Memory B cell (primary cell): ENCODE measurements at regions not wholly inside any gene's neighbourhood (a gene's known extent, or its start where the extent isn't known, plus 50 kb on each side); places are given as distances from the start of the nearest gene placed in this dataset.

Experiments
- ATAC-seq: fragments of 150-1000 bp; cut with Tn5 transposase; 2 replicates; pipeline ENCODE4 v1.10.0; 2021; ENCODE audit warnings: low read depth, mild to moderate bottlenecking, moderate library complexity
- DNase-seq, 2 donors: peaks; one replicate each; pipeline ENCODE4 v3.0.0; 2022; ENCODE audit warnings: low spot score in 2 of 2
- H3K27ac Mint-ChIP-seq: one replicate; pipeline ENCODE4 v1.8.0; 2022; ENCODE audit warnings: mild to moderate bottlenecking, moderate library complexity, mixed read lengths
- H3K27me3 Mint-ChIP-seq: one replicate; pipeline ENCODE4 v1.8.0; 2022; ENCODE audit warnings: mixed read lengths
- H3K36me3 Mint-ChIP-seq: one replicate; pipeline ENCODE4 v1.8.0; 2022; ENCODE audit warnings: mild to moderate bottlenecking, mixed read lengths
- H3K4me1 Mint-ChIP-seq: one replicate; pipeline ENCODE4 v1.8.0; 2022; ENCODE audit warnings: mixed read lengths
- H3K4me3 Mint-ChIP-seq: one replicate; pipeline ENCODE4 v1.8.0; 2022; ENCODE audit warnings: mild to moderate bottlenecking, moderate library complexity, mixed read lengths
- H3K9me3 Mint-ChIP-seq: one replicate; pipeline ENCODE4 v1.8.0; 2022; ENCODE audit warnings: mixed read lengths

GRCh38 chr7:136061433-136061832, 84.3 kb upstream of the MTPN start:
- DNase-seq (no peak), ATAC-seq (no peak)
- no peak overlapping the region for H3K4me3 Mint-ChIP-seq
- peaks cover 2% of the 10 kb centered on the region for H3K4me1 Mint-ChIP-seq
- H3K27ac Mint-ChIP-seq, result no peak overlapping the region
- peaks cover 12% of the 10 kb centered on the region for H3K36me3 Mint-ChIP-seq
- H3K27me3 Mint-ChIP-seq, result no peaks in the 10 kb centered on the region
- peaks cover 2% of the 10 kb centered on the region for H3K9me3 Mint-ChIP-seq

- Mint-ChIP-seq H3K4me1 (peaks cover 2% of the 10 kb centered on the region), H3K27ac (no peak overlapping the region)
These were observed 81.4 kb upstream of the MTPN start for GRCh38 chr7:136058546-136058945.

GRCh38 chr7:136057509-136057908, 80.3 kb upstream of the MTPN start:
- no peak overlapping the region for H3K27ac Mint-ChIP-seq
- H3K9me3 Mint-ChIP-seq, result no peaks in the 10 kb centered on the region
- DNase-seq (no peak), ATAC-seq (no peak)
- H3K36me3 Mint-ChIP-seq, result peaks cover 15% of the 10 kb centered on the region
- no peak overlapping the region for H3K4me3 Mint-ChIP-seq
- no peaks in the 10 kb centered on the region for H3K27me3 Mint-ChIP-seq
- H3K4me1 Mint-ChIP-seq, result peaks cover 2% of the 10 kb centered on the region

More at GRCh38 chr7:136058546-136058945, 81.4 kb upstream of the MTPN start:
- Mint-ChIP-seq H3K36me3 (peaks cover 15% of the 10 kb centered on the region), H3K9me3 (no peaks in the 10 kb centered on the region), H3K4me3 (no peak overlapping the region), H3K27me3 (no peaks in the 10 kb centered on the region)
- ATAC-seq, result no peak
- no peak for DNase-seq

GRCh38 chr7:136056651-136057231, 79.6 kb upstream of the MTPN start:
- Mint-ChIP-seq H3K4me3 (no peak overlapping the region), H3K4me1 (peaks cover 2% of the 10 kb centered on the region), H3K36me3 (peaks cover 12% of the 10 kb centered on the region), H3K9me3 (no peaks in the 10 kb centered on the region), H3K27ac (no peak overlapping the region), H3K27me3 (no peaks in the 10 kb centered on the region)
- no peak for DNase-seq
- no peak for ATAC-seq

GRCh38 chr7:136055266-136055665, 78.1 kb upstream of the MTPN start:
- H3K27ac Mint-ChIP-seq, result no peak overlapping the region
- H3K27me3 Mint-ChIP-seq, result no peaks in the 10 kb centered on the region
- peaks cover 2% of the 10 kb centered on the region for H3K4me1 Mint-ChIP-seq
- no peaks in the 10 kb centered on the region for H3K9me3 Mint-ChIP-seq
- H3K36me3 Mint-ChIP-seq, result peaks cover 15% of the 10 kb centered on the region
- DNase-seq (no peak), ATAC-seq (no peak)
- H3K4me3 Mint-ChIP-seq, result no peak overlapping the region

GRCh38 chr7:136053689-136054485, 76.7 kb upstream of the MTPN start:
- no peak overlapping the region for H3K27ac Mint-ChIP-seq
- no peaks in the 10 kb centered on the region for H3K9me3 Mint-ChIP-seq
- DNase-seq, result no peak
- peaks cover 2% of the 10 kb centered on the region for H3K4me1 Mint-ChIP-seq
- H3K36me3 Mint-ChIP-seq, result peaks cover 13% of the 10 kb centered on the region
- ATAC-seq, result no peak
- no peak overlapping the region for H3K4me3 Mint-ChIP-seq
- H3K27me3 Mint-ChIP-seq, result no peaks in the 10 kb centered on the region

- H3K36me3 Mint-ChIP-seq, result peaks cover 23% of the 10 kb centered on the region
- peaks cover 3% of the 10 kb centered on the region for H3K9me3 Mint-ChIP-seq
- no peak overlapping the region for H3K27ac Mint-ChIP-seq
- DNase-seq (no peak), ATAC-seq (no peak)
- H3K4me1 Mint-ChIP-seq, result no peaks in the 10 kb centered on the region
- no peak overlapping the region for H3K4me3 Mint-ChIP-seq
- H3K27me3 Mint-ChIP-seq, result no peaks in the 10 kb centered on the region
These were observed 74.2 kb upstream of the MTPN start for GRCh38 chr7:136051203-136051928.

GRCh38 chr7:136050462-136050847, 73.3 kb upstream of the MTPN start:
- H3K27me3 Mint-ChIP-seq, result no peaks in the 10 kb centered on the region
- H3K27ac Mint-ChIP-seq, result no peak overlapping the region
- DNase-seq, result no peak
- peaks cover 6% of the 10 kb centered on the region for H3K9me3 Mint-ChIP-seq
- peaks cover 26% of the 10 kb centered on the region for H3K36me3 Mint-ChIP-seq
- no peak overlapping the region for H3K4me3 Mint-ChIP-seq
- ATAC-seq, result no peak
- no peaks in the 10 kb centered on the region for H3K4me1 Mint-ChIP-seq

GRCh38 chr7:136049818-136050461, 72.8 kb upstream of the MTPN start:
- Mint-ChIP-seq H3K4me1 (no peaks in the 10 kb centered on the region), H3K27ac (no peak overlapping the region), H3K4me3 (no peak overlapping the region), H3K9me3 (peaks cover 8% of the 10 kb centered on the region), H3K36me3 (peaks cover 31% of the 10 kb centered on the region), H3K27me3 (no peaks in the 10 kb centered on the region)
- ATAC-seq (no peak), DNase-seq (no peak)

- ATAC-seq (no peak), DNase-seq (no peak)
- peaks cover 8% of the 10 kb centered on the region for H3K9me3 Mint-ChIP-seq
- peaks cover 31% of the 10 kb centered on the region for H3K36me3 Mint-ChIP-seq
- H3K4me1 Mint-ChIP-seq, result no peaks in the 10 kb centered on the region
- no peak overlapping the region for H3K4me3 Mint-ChIP-seq
- no peaks in the 10 kb centered on the region for H3K27me3 Mint-ChIP-seq
- no peak overlapping the region for H3K27ac Mint-ChIP-seq
These were observed 72.0 kb upstream of the MTPN start for GRCh38 chr7:136049117-136049516.

GRCh38 chr7:136046548-136046947, 69.4 kb upstream of the MTPN start:
- no peak for ATAC-seq
- H3K27me3 Mint-ChIP-seq, result no peaks in the 10 kb centered on the region
- H3K9me3 Mint-ChIP-seq, result peaks cover 8% of the 10 kb centered on the region
- DNase-seq, result no peak
- H3K4me3 Mint-ChIP-seq, result no peak overlapping the region
- H3K27ac Mint-ChIP-seq, result no peak overlapping the region
- H3K4me1 Mint-ChIP-seq, result no peaks in the 10 kb centered on the region
- H3K36me3 Mint-ChIP-seq, result peaks cover 30% of the 10 kb centered on the region

GRCh38 chr7:136045992-136046391, 68.8 kb upstream of the MTPN start:
- DNase-seq (no peak), ATAC-seq (no peak)
- Mint-ChIP-seq H3K4me1 (no peaks in the 10 kb centered on the region), H3K36me3 (peaks cover 30% of the 10 kb centered on the region), H3K27me3 (no peaks in the 10 kb centered on the region), H3K27ac (no peak overlapping the region), H3K4me3 (no peak overlapping the region), H3K9me3 (peaks cover 8% of the 10 kb centered on the region)

GRCh38 chr7:136045181-136045580, 68.0 kb upstream of the MTPN start:
- no peak overlapping the region for H3K4me3 Mint-ChIP-seq
- ATAC-seq (no peak), DNase-seq (no peak)
- no peaks in the 10 kb centered on the region for H3K27me3 Mint-ChIP-seq
- peaks cover 8% of the 10 kb centered on the region for H3K9me3 Mint-ChIP-seq
- no peak overlapping the region for H3K27ac Mint-ChIP-seq
- peaks cover 27% of the 10 kb centered on the region for H3K36me3 Mint-ChIP-seq
- no peaks in the 10 kb centered on the region for H3K4me1 Mint-ChIP-seq
